SK-N-SH (cell line): ENCODE measurements at regions not wholly inside any gene's neighbourhood (a gene's known extent, or its start where the extent isn't known, plus 50 kb on each side); places are given as distances from the start of the nearest gene placed in this dataset.

ENCODE experiments used
- CTCF ChIA-PET: fragments of 300-600, 350-600 bp; formaldehyde crosslinking; extraction: SDS; loops from one replicate; lab custom pipeline; 2021; lab: Yijun Ruan, JAX
- POLR2A ChIA-PET: fragments of 350-600 bp; sonication (Branson Sonifier 250); formaldehyde crosslinking; extraction: SDS; loops from one replicate; lab custom pipeline; 2020; ENCODE audit warnings: antibody characterized with exemption, inconsistent platforms; lab: Yijun Ruan, JAX
- DNase-seq: peaks from one replicate; pipeline ENCODE4 v3.0.0; 2012
- H2AFZ ChIP-seq: fragments of 200-600 bp; sonication (generic); 2 replicates; pipeline ENCODE4 v1.8.1; 2016; ENCODE audit warnings: antibody characterized with exemption, mild to moderate bottlenecking, low read depth
- H3F3A ChIP-seq: fragments of 200-600 bp; sonication (generic); replicated peaks from 2 replicates; pipeline ENCODE3; 2016; ENCODE audit warnings: antibody characterized with exemption, mild to moderate bottlenecking; ENCODE audit not compliant: insufficient read depth
- H3K27ac ChIP-seq, 2 experiments: fragments of 200-500 bp in 1 of 2; fragments of 200-600 bp in 1 of 2; sonication (Bioruptor generic) in 1 of 2; sonication (generic), shearing (Covaris generic) in 1 of 2; 2 replicates each; pipeline versions ENCODE4 v1.5.1 to v1.6.1; 2014 to 2016; ENCODE audit warnings: low read depth in 2 of 2, inconsistent platforms in 1 of 2, low read length in 1 of 2, mild to moderate bottlenecking in 1 of 2, mixed read lengths in 1 of 2
- H3K27me3 ChIP-seq: fragments of 200-600 bp; sonication (generic), shearing (Covaris generic); 2 replicates; pipeline ENCODE4 v1.6.1; 2016; ENCODE audit warnings: mixed run types; ENCODE audit not compliant: insufficient read depth
- H3K36me3 ChIP-seq, 2 experiments: fragments of 200-500 bp in 1 of 2; fragments of 200-600 bp in 1 of 2; sonication (Bioruptor generic) in 1 of 2; sonication (generic) in 1 of 2; replicated peaks in 1 of 2; 2 replicates each; pipeline versions ENCODE3 to v1.5.1; 2014 to 2016; ENCODE audit warnings: low read length in 1 of 2, mild to moderate bottlenecking in 1 of 2; ENCODE audit not compliant: insufficient read depth in 2 of 2, control insufficient read depth in 1 of 2
- H3K4me1 ChIP-seq, 2 experiments: fragments of 200-500 bp in 1 of 2; fragments of 200-600 bp in 1 of 2; sonication (Bioruptor generic) in 1 of 2; sonication (generic), shearing (Covaris generic) in 1 of 2; 2 replicates each; pipeline versions ENCODE4 v1.5.1 to v1.6.1; 2014 to 2016; ENCODE audit warnings: low read depth in 1 of 2, low read length in 1 of 2, mixed run types in 1 of 2; ENCODE audit not compliant: insufficient read depth in 2 of 2, control insufficient read depth in 1 of 2
- H3K4me2 ChIP-seq: fragments of 200-600 bp; sonication (generic), shearing (Covaris generic); 2 replicates; pipeline ENCODE4 v1.6.1; 2017; ENCODE audit warnings: mixed run types
- H3K4me3 ChIP-seq, 2 experiments: fragments of 200-500 bp in 1 of 2; fragments of 200-600 bp in 1 of 2; sonication (Bioruptor generic) in 1 of 2; sonication (generic), shearing (Covaris generic) in 1 of 2; 2 replicates each; pipeline versions ENCODE4 v1.5.1 to v1.8.1; 2014 to 2016; ENCODE audit warnings: low read depth in 2 of 2, inconsistent platforms in 1 of 2, low read length in 1 of 2, mild to moderate bottlenecking in 1 of 2, mixed read lengths in 1 of 2, moderate library complexity in 1 of 2
- H3K79me2 ChIP-seq: fragments of 200-600 bp; sonication (generic); 2 replicates; pipeline ENCODE4 v1.8.1; 2017; ENCODE audit warnings: mild to moderate bottlenecking; ENCODE audit not compliant: insufficient read depth
- H3K9ac ChIP-seq: fragments of 200-600 bp; sonication (generic); 2 replicates; pipeline ENCODE4 v1.6.1; 2017; ENCODE audit warnings: mixed run types
- H3K9me2 ChIP-seq: fragments of 200-600 bp; sonication (generic); 2 replicates; pipeline ENCODE4 v1.6.1; 2017; ENCODE audit warnings: mixed run types
- H3K9me3 ChIP-seq: fragments of 200-600 bp; sonication (generic); 2 replicates; pipeline ENCODE4 v1.6.1; 2017; ENCODE audit warnings: mixed run types, mild to moderate bottlenecking, moderate library complexity
- H4K20me1 ChIP-seq: fragments of 200-600 bp; sonication (generic); 2 replicates; pipeline ENCODE4 v1.6.1; 2017; ENCODE audit warnings: mild to moderate bottlenecking, mixed run types; ENCODE audit not compliant: insufficient read depth
- CHD2 ChIP-seq: fragments of 150-350 bp; IDR thresholded peaks from 2 replicates; pipeline ENCODE4 v1.6.1; 2018; ENCODE audit warnings: low read length; ENCODE audit not compliant: partially characterized antibody
- EP300 ChIP-seq, 2 experiments: IDR thresholded peaks; 2 replicates each; pipeline versions ENCODE4 v1.4.0 to v1.6.1; 2012; ENCODE audit warnings: borderline replicate concordance in 1 of 2, low read depth in 1 of 2, low read length in 1 of 2
- EZH2phosphoT487 ChIP-seq: fragments of 200-600 bp; sonication (generic); IDR thresholded peaks from 2 replicates; pipeline ENCODE4 v1.6.1; 2017; ENCODE audit warnings: low read depth, mixed run types, mild to moderate bottlenecking, antibody characterized with exemption, moderate library complexity, borderline replicate concordance
- FOSL2 ChIP-seq: IDR thresholded peaks from 2 replicates; pipeline ENCODE4 v1.4.0; 2012; ENCODE audit warnings: low read depth, mild to moderate bottlenecking, moderate library complexity, borderline replicate concordance
- FOXM1 ChIP-seq: IDR thresholded peaks from 2 replicates; pipeline ENCODE4 v1.4.0; 2012; ENCODE audit warnings: low read depth, mild to moderate bottlenecking
- GABPA ChIP-seq: IDR thresholded peaks from 2 replicates; pipeline ENCODE4 v1.4.0; 2012; ENCODE audit warnings: low read depth, mild to moderate bottlenecking
- GATA2 ChIP-seq: sonication (generic); formaldehyde crosslinking; IDR thresholded peaks from 2 replicates; pipeline ENCODE4 v1.5.0; 2020; ENCODE audit warnings: mild to moderate bottlenecking, missing genetic modification reagents
- MEF2A ChIP-seq: IDR thresholded peaks from 2 replicates; pipeline ENCODE4 v1.4.0; 2012; ENCODE audit warnings: low read depth, borderline replicate concordance
- MXI1 ChIP-seq: IDR thresholded peaks from 2 replicates; pipeline ENCODE4 v1.6.1; 2012; ENCODE audit warnings: mild to moderate bottlenecking, low read depth, low read length, improper control_type of control experiment
- POLR2AphosphoS5 ChIP-seq: IDR thresholded peaks from 2 replicates; pipeline ENCODE4 v1.6.1; 2012; ENCODE audit warnings: low read depth, low read length
- RAD21 ChIP-seq: IDR thresholded peaks from 2 replicates; pipeline ENCODE4 v1.6.1; 2012; ENCODE audit warnings: mild to moderate bottlenecking, low read length
- RCOR1 ChIP-seq: fragments of 150-350 bp; IDR thresholded peaks from 2 replicates; pipeline ENCODE4 v1.6.1; 2017; ENCODE audit warnings: antibody characterized with exemption, low read length
- RFX5 ChIP-seq: IDR thresholded peaks from 2 replicates; pipeline ENCODE4 v1.6.1; 2012; ENCODE audit warnings: mild to moderate bottlenecking, improper control_type of control experiment, low read length
- RXRA ChIP-seq: IDR thresholded peaks from 2 replicates; pipeline ENCODE4 v1.4.0; 2012; ENCODE audit warnings: low read depth, mild to moderate bottlenecking, borderline replicate concordance
- SMC3 ChIP-seq: IDR thresholded peaks from 2 replicates; pipeline ENCODE4 v1.6.1; 2012; ENCODE audit warnings: low read depth, low read length, improper control_type of control experiment
- YY1 ChIP-seq: IDR thresholded peaks from 2 replicates; pipeline ENCODE4 v1.4.0; 2012; ENCODE audit warnings: low read depth, mild to moderate bottlenecking
- WGBS: methylation state at CpG from one replicate; pipeline ENCODE4 v1.1.6; 2017; ENCODE audit warnings: low lambda C conversion rate; 5-methylcytosine and 5-hydroxymethylcytosine counted together
- TF ChIP-seq, protein P1 (sequence below): fragments of 200-600 bp; sonication (generic); IDR thresholded peaks from 2 replicates; pipeline ENCODE4 v1.6.1; 2017; ENCODE audit warnings: antibody characterized with exemption, mild to moderate bottlenecking, moderate library complexity
- TF ChIP-seq, protein P2 (sequence below): fragments of 150-350 bp; IDR thresholded peaks from 2 replicates; pipeline ENCODE4 v1.6.1; 2016; ENCODE audit warnings: mild to moderate bottlenecking, low read depth, low read length
- TF ChIP-seq, protein P3 (sequence below): IDR thresholded peaks from 2 replicates; pipeline ENCODE4 v1.4.0; 2012; ENCODE audit warnings: low read depth, borderline replicate concordance
- TF ChIP-seq, protein P4 (sequence below): IDR thresholded peaks from 2 replicates; pipeline ENCODE4 v1.6.1; 2012; ENCODE audit warnings: mild to moderate bottlenecking, low read depth, low read length, moderate library complexity
- TF ChIP-seq, protein P5 (sequence below): IDR thresholded peaks from 2 replicates; pipeline ENCODE4 v1.4.0; 2012; ENCODE audit warnings: low read depth

DNA sequence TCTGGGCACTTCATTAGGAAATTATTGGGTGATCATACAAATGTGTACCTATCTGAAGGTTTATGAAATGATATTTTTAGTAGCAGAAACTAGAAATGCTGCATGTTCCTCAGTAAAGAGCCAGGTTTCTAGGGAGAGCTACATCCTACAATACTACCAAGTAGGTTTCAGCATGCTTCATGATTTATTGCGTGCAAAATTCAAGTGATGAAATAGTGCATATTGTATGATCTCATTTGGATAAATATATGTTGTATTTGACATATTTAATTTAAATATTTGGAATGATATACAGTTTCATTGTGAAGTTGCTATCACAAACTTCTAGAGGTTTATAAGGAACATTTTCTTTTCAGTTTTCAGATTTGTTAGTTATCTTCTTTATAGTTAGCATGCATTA lies 90.5 kb upstream of the GDF10 start:
- H3K4me1 ChIP-seq = peaks cover 0 to 3% of the 10 kb centered on the region in 2 experiments; a peak in 1 of 4 replicates
- no peaks in the 10 kb centered on the region for H3K36me3 ChIP-seq
- ChIA-PET POLR2A (no interaction called here), CTCF (no interaction called here)
- no peaks in the 10 kb centered on the region for H3K27me3 ChIP-seq
- H2AFZ ChIP-seq = no peak overlapping the region
- H3K9me2 ChIP-seq = no peaks in the 10 kb centered on the region
- H3K79me2 ChIP-seq = no peaks in the 10 kb centered on the region
- no peak for DNase-seq
- TF ChIP-seq, protein P1, sequence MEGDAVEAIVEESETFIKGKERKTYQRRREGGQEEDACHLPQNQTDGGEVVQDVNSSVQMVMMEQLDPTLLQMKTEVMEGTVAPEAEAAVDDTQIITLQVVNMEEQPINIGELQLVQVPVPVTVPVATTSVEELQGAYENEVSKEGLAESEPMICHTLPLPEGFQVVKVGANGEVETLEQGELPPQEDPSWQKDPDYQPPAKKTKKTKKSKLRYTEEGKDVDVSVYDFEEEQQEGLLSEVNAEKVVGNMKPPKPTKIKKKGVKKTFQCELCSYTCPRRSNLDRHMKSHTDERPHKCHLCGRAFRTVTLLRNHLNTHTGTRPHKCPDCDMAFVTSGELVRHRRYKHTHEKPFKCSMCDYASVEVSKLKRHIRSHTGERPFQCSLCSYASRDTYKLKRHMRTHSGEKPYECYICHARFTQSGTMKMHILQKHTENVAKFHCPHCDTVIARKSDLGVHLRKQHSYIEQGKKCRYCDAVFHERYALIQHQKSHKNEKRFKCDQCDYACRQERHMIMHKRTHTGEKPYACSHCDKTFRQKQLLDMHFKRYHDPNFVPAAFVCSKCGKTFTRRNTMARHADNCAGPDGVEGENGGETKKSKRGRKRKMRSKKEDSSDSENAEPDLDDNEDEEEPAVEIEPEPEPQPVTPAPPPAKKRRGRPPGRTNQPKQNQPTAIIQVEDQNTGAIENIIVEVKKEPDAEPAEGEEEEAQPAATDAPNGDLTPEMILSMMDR = no peak
- TF ChIP-seq RAD21 (no peak), EZH2phosphoT487 (no peak), GATA2 (no peak), MEF2A (no peak), MXI1 (no peak)
- TF ChIP-seq, protein P2, sequence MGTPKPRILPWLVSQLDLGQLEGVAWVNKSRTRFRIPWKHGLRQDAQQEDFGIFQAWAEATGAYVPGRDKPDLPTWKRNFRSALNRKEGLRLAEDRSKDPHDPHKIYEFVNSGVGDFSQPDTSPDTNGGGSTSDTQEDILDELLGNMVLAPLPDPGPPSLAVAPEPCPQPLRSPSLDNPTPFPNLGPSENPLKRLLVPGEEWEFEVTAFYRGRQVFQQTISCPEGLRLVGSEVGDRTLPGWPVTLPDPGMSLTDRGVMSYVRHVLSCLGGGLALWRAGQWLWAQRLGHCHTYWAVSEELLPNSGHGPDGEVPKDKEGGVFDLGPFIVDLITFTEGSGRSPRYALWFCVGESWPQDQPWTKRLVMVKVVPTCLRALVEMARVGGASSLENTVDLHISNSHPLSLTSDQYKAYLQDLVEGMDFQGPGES = no peak
- TF ChIP-seq, protein P3, sequence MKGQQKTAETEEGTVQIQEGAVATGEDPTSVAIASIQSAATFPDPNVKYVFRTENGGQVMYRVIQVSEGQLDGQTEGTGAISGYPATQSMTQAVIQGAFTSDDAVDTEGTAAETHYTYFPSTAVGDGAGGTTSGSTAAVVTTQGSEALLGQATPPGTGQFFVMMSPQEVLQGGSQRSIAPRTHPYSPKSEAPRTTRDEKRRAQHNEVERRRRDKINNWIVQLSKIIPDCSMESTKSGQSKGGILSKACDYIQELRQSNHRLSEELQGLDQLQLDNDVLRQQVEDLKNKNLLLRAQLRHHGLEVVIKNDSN = no peak
- no peak overlapping the region for H3K4me3 ChIP-seq
- H3K9ac ChIP-seq = no peak overlapping the region
- H3K9me3 ChIP-seq = no peaks in the 10 kb centered on the region
- 15% methylated on average over 1 of the region's 1 CpG for WGBS
- no peak overlapping the region for H3K4me2 ChIP-seq
- no peak overlapping the region for H3K27ac ChIP-seq
- H3F3A ChIP-seq = no peaks in the 10 kb centered on the region
- no peaks in the 10 kb centered on the region for H4K20me1 ChIP-seq

DNA sequence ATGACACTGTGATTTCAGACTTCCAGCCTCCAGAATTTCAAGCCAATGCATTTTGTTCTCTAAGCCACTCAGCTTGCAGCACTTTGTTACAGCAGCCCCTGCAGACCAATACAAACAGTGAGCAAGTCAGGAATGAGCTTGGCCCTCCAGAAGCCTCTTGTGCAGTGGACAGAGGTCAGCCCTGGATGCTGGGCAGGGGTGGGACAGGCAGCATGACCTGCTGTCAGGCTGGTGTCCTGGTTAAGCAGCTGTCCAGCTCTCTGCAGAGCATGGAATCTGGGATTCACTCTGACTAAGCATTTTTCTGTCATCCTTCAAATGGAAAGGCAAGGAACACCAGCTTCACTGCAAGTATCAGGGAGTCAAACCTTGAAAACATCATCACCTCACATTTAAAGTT lies 85.5 kb upstream of the GDF10 start:
- H4K20me1 ChIP-seq = no peaks in the 10 kb centered on the region
- no peaks in the 10 kb centered on the region for H3F3A ChIP-seq
- no peak overlapping the region; a peak in 1 of 4 replicates for H3K27ac ChIP-seq
- no peaks in the 10 kb centered on the region for H3K27me3 ChIP-seq
- H3K36me3 ChIP-seq = no peaks in the 10 kb centered on the region
- no peak for DNase-seq
- no peak overlapping the region for H3K4me3 ChIP-seq
- H2AFZ ChIP-seq = no peak overlapping the region
- H3K4me1 ChIP-seq = peaks cover 0 to 9% of the 10 kb centered on the region in 2 experiments; a peak in 1 of 4 replicates
- ChIA-PET CTCF (interaction anchor here (1.2 kb wide), 1 partner anchor 15 kb away, joined by 5 read pairs; no protein-coding TSS in a partner anchor), POLR2A (no interaction called here)
- H3K9me2 ChIP-seq = no peaks in the 10 kb centered on the region
- H3K79me2 ChIP-seq = no peaks in the 10 kb centered on the region
- no peaks in the 10 kb centered on the region for H3K9me3 ChIP-seq
- H3K9ac ChIP-seq = no peak overlapping the region
- H3K4me2 ChIP-seq = no peak overlapping the region
- TF ChIP-seq GABPA = no peak
- no peak for TF ChIP-seq RAD21
- TF ChIP-seq SMC3 = no peak
- TF ChIP-seq RXRA = no peak
- TF ChIP-seq RFX5 = no peak
- TF ChIP-seq FOXM1 = no peak
- TF ChIP-seq EP300 (IDR thresholded peaks at IDR 0.05; ENCODE audit: borderline replicate concordance in 1 of 2, low read depth in 1 of 2, low read length in 1 of 2) = no peak
- no peak for TF ChIP-seq POLR2AphosphoS5
- TF ChIP-seq, protein P4, sequence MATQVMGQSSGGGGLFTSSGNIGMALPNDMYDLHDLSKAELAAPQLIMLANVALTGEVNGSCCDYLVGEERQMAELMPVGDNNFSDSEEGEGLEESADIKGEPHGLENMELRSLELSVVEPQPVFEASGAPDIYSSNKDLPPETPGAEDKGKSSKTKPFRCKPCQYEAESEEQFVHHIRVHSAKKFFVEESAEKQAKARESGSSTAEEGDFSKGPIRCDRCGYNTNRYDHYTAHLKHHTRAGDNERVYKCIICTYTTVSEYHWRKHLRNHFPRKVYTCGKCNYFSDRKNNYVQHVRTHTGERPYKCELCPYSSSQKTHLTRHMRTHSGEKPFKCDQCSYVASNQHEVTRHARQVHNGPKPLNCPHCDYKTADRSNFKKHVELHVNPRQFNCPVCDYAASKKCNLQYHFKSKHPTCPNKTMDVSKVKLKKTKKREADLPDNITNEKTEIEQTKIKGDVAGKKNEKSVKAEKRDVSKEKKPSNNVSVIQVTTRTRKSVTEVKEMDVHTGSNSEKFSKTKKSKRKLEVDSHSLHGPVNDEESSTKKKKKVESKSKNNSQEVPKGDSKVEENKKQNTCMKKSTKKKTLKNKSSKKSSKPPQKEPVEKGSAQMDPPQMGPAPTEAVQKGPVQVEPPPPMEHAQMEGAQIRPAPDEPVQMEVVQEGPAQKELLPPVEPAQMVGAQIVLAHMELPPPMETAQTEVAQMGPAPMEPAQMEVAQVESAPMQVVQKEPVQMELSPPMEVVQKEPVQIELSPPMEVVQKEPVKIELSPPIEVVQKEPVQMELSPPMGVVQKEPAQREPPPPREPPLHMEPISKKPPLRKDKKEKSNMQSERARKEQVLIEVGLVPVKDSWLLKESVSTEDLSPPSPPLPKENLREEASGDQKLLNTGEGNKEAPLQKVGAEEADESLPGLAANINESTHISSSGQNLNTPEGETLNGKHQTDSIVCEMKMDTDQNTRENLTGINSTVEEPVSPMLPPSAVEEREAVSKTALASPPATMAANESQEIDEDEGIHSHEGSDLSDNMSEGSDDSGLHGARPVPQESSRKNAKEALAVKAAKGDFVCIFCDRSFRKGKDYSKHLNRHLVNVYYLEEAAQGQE = no peak
- TF ChIP-seq, protein P5, sequence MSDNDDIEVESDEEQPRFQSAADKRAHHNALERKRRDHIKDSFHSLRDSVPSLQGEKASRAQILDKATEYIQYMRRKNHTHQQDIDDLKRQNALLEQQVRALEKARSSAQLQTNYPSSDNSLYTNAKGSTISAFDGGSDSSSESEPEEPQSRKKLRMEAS = no peak
- no peak for TF ChIP-seq RCOR1
- no peak for TF ChIP-seq CHD2
- TF ChIP-seq YY1 = no peak
- TF ChIP-seq, protein P3 = no peak
- no peak for TF ChIP-seq FOSL2
